NCI-H2107 treated with DMSO at 0.1 percent for 48 hours (cell line): ENCODE measurements at regions not wholly inside any gene's neighbourhood (a gene's known extent, or its start where the extent isn't known, plus 50 kb on each side); places are given as distances from the start of the nearest gene placed in this dataset.

ENCODE experiments used
- DNase-seq: peaks from one replicate; lab custom pipeline; 2025; ENCODE audit not compliant: unreplicated experiment; lab: John Stamatoyannopoulos, UW

- no peak for DNase-seq
Measured at GRCh38 chr6:113466526-113466925, 390.6 kb upstream of the MARCKS start.

- DNase-seq = no peak
Measured at GRCh38 chr6:113475392-113475791, 381.8 kb upstream of the MARCKS start.

DNA sequence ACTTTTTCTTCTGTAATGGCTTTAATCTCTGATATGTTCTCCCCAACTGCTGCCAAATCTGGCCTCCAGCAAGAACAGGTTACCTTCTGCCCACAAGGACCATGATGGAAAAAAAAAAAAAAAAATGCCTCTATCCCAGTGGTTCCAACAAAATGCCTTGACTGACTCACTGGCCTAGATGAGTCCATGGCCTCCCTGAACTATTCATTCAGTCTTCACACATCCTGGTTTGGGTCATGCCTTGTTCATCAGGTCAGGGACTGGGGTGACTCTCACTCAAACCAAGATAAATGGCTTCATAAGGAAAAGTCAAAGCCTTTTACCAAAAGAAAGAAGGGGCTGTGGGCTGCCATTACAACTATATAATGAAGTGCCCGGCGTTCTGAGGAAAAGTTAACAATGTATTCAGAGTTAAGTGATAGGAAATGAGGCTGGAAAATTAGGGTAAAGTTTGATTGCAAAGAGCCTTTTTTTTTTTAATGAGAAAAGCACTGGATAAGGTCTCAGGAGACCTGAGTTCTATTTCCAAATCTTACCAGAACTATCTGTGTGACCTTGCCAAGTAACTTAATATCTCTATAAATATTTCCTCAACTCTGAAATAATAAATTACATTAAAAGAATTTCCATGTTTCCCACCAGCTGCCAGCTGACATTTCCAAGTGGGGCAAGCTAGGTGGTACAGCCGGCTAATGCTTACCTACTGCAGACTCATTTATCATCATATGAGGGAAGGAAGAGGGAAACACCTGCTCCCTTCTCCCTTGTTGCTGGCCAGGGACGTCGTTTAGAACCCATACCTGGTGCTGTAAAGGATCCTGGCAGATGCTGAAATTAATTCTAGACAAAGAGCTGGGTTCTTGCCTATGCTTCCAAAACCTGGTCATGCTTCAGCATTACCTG is 380.0 kb upstream of the MARCKS start:
- DNase-seq = peak; percentile 17

DNA sequence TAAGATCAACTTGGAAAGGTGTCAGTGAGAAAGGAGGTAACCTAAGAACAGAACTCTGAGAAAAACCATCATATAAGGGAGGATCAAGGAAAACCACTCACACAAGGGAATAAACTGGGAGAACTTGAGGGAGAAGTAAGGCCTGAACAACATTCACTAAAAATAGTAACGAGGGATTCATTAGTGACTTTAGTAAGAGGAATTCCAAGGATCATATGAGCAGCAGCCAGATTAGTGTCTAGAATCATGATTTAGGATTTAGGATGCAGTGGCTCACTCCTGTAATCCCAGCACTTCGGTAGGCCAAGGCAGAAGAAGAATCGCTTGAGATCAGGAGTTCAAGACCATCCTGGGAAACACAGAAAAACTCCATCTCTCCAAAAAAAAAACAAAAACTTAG is 376.5 kb upstream of the MARCKS start:
- DNase-seq = no peak

- DNase-seq = no peak
Measured at GRCh38 chr6:113481458-113481857, 375.7 kb upstream of the MARCKS start.

GRCh38 chr6:113481910-113482309 is 375.2 kb upstream of the MARCKS start:
- DNase-seq = no peak

DNA sequence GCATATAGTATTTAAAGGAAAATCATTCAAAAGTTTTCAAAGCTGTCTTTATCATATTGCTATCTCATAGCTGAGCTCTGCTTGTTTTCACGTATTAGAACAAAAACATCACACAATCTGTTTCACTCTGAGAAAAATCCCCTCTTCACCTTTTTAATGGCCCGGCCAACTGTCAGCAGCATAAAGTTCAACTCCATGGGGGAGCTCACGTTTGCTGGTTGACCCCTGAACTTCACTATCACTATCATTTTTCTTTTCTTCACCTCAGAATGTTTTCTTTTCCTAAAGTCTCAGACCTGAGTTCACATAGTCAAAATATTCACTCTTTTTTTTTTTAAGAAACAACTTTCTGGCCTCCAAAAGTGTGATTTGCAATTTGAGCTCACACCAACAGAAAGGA is 374.4 kb upstream of the MARCKS start:
- DNase-seq = no peak

- DNase-seq = no peak
Measured at GRCh38 chr6:113486199-113486598, 370.9 kb upstream of the MARCKS start.

GRCh38 chr6:113487489-113488058 is 369.6 kb upstream of the MARCKS start:
- no peak for DNase-seq

DNA sequence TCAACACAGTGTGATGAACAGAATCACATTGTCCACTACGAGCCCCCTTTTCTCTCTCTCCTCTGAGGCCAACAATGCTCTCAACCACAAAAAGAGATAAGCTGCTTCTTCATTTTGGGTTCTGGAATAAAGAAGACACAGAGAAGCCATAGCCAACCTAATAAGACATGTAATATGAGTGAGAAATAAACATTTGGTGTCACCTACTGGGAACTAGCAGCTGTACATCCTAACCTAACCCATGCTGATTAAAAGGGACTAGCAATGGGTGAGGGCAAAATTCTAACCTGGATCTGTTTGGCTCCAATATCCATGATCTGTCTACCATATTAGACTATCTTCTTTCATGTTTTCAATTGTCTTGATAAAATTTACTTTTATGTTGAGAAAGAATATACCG is 369.1 kb upstream of the MARCKS start:
- DNase-seq = no peak

GRCh38 chr6:113488812-113489685 is 368.1 kb upstream of the MARCKS start:
- DNase-seq = no peak

GRCh38 chr6:113489952-113490746 is 367.0 kb upstream of the MARCKS start:
- DNase-seq = no peak

- no peak for DNase-seq
Measured at GRCh38 chr6:113491376-113491775, 365.8 kb upstream of the MARCKS start.

GRCh38 chr6:113493991-113494390 is 363.2 kb upstream of the MARCKS start:
- DNase-seq = no peak

DNA sequence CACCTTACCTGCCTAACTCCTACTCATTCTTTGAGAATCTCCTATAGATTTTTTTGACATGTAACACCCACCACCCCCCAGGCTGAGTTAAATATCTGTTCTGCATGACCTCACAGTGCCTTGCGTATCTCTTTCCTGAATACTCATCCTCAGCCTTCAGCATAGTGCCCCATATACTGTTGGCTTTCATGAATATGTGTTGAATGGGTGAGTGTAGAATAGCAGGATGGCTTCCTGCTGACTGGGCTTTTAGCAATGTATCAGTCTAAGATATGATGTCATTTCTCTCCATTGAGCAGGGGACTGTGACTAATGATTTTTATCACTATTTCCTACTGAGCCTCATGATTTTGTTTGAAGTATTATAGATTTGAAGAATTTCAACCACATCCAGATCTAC is 361.6 kb upstream of the MARCKS start:
- no peak for DNase-seq

DNA sequence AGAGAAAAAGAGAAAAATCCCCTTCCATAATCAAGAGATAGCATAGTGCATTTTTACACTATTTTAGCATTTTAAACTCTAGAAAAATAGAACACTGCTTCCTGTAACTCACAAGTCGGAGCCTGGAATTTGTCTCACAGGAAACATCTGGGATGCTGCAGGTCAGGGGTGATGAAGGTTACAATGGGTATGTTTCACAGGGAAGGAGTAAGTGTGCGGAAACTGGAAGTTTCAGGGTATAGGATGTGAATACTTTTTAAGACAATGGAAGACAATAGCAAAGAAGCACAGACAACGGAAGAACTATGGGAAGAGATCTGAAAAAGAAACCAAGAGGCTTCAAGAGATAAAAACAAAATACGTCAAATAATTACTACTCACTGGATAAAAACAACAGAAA is 361.0 kb upstream of the MARCKS start:
- DNase-seq = no peak

DNA sequence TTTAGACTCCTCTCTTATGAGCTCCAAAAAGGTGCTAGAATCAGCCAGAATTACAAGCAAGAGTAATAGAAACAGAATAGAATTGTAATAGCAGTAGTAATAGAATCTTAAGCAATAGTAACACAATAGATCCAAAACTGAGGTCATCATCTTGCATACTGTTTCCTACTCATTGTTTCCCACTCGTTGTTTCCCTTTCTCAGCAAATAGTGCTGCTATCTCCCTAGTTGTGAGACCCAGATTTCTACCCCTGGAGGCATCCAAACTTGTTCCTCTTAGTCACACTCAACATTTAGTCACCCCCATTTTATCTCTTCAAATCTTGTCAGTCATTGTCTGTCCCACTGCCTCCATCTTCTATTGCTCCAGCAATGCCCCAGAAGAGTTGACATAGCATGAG is 356.9 kb upstream of the MARCKS start:
- no peak for DNase-seq

DNA sequence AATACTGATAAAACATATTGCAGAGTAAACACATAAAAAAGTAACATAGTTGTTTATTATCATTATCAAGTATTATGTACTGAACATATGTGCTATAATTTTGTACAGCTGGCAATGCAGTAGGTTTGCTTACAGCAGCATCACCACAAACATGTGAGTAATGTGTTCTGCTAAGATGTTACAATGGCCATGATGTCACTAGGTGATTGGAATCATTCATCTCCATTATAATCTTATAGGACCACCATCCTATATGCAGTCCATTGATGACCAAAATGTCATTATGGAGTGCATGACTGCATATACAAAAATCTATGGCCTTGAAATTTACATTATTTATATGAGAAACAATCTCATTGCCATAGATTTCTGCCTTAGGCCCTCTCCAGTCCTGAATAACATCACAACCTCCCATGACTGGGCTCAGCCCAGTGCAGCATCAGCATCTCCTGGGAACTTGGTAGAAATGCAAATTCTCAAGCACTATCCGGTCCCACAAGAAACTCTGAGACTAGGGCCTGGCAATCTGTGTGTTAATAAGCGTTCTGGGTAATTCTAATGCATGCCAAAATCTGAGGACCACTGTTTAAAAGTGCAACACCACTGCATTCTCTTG is 352.0 kb upstream of the MARCKS start:
- DNase-seq = no peak

DNA sequence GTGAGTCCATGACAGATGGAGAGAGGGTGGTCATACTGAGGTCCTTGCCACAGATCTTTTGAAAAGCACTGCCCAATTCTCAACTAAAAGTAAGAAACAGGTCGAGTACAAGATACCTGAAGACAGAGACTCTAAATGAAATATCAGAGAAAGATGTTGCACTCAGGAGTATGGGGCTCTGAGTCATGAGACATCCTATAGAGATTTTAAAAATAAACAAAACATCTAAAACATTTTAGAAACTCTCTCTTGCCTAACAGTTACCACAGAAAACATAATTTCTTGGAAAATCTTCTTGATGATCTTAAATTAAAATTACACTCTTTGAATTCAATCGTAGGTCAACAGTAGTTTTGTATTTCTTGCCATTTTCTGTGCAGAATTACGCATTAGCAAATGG is 348.9 kb upstream of the MARCKS start:
- no peak for DNase-seq

DNA sequence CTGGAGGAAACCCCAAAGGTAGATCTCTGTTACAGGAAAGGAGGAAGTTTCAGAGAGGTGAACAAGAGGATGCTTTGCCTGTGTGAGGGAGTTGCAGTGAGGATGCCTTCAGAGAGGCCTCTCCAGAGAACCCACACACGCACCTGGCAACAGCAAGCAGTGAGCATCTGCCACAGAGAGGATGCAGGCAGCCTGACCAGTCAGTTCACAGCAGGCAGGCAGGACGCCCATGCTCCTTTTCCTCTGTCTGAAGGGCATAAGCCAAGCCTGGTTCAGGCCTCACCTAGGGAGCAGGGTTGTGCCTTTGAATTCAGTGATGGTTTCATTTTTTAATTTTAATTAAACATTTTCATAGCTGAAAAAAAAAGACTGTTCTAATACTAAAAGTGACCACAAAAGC is 346.0 kb upstream of the MARCKS start:
- no peak for DNase-seq

- no peak for DNase-seq
Measured at GRCh38 chr6:113512576-113512975, 344.6 kb upstream of the MARCKS start.
